Tibial artery (tissue), 4 donors: ENCODE measurements at regions not wholly inside any gene's neighbourhood (a gene's known extent, or its start where the extent isn't known, plus 50 kb on each side); places are given as distances from the start of the nearest gene placed in this dataset.

Source experiments
- DNase-seq, 2 donors: peaks; one replicate each; pipeline ENCODE4 v3.0.0-alpha.2; 2019
- H3K27ac ChIP-seq, 2 donors: fragments of 200-600 bp; sonication (generic) in 1 of 2; 1 replicate in 1 of 2; 2 replicates in 1 of 2; pipeline ENCODE4 v1.5.1; 2018 to 2019; ENCODE audit warnings: mild to moderate bottlenecking in 1 of 2
- H3K27me3 ChIP-seq, 2 donors: fragments of 200-600 bp; sonication (generic) in 1 of 2; one replicate each; pipeline versions ENCODE4 v1.5.1 to v1.6.0; 2016 to 2019
- H3K36me3 ChIP-seq, 3 donors: fragments of 200-600 bp; sonication (generic) in 2 of 3; one replicate each; pipeline ENCODE4 v1.5.1; 2016 to 2019; ENCODE audit warnings: mild to moderate bottlenecking in 2 of 3
- H3K4me1 ChIP-seq, 4 donors: fragments of 200-600 bp; sonication (generic) in 2 of 4; 1 replicate in 3 of 4; 2 replicates in 1 of 4; pipeline ENCODE4 v1.5.1; 2016 to 2019
- H3K4me3 ChIP-seq, 2 donors: fragments of 200-600 bp; sonication (generic) in 1 of 2; 1 replicate in 1 of 2; 2 replicates in 1 of 2; pipeline ENCODE4 v1.5.1; 2018 to 2019; ENCODE audit warnings: mild to moderate bottlenecking in 2 of 2
- H3K9me3 ChIP-seq, 3 donors: fragments of 200-600 bp; sonication (generic) in 1 of 3; one replicate each; pipeline ENCODE4 v1.5.1; 2016 to 2019
- intact Hi-C: fragments of 100-400 bp; cut with DNase I; formaldehyde crosslinking; loops from one replicate; pipeline ENCODE4 v1.15.0; 2023; ENCODE audit warnings: low total_unique reads
- TF ChIP-seq, protein P1 (sequence below), 2 experiments: fragments of 200-600 bp in 1 of 2; fragments of 450-650 bp in 1 of 2; IDR thresholded peaks; one replicate each; pipeline ENCODE4 v1.5.1; 2017 to 2019; ENCODE audit warnings: antibody characterized with exemption in 2 of 2, mild to moderate bottlenecking in 1 of 2, moderate library complexity in 1 of 2

DNA sequence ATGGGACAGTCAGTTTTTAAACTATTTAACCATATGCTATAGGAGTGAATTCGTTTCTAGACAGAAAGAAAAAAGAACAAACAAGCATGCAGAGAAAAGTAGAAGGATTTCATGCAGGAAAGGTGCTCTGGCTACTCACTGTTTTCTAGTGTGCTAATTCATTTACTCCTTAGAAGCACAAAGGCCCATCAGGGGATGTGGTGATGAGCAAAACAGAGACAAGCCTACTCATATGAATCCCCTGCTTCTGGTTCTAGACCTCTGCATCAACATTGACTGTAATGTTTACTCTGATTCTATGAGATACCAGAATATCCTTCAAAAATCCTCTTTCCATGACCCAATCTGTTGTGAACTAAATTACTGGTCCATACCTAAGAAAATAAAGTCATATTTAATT lies 801.9 kb downstream of the PLOD2 start:
- no peaks in the 10 kb centered on the region for H3K4me1 ChIP-seq
- no peak overlapping the region for H3K27ac ChIP-seq
- H3K27me3 ChIP-seq = no peaks in the 10 kb centered on the region
- H3K4me3 ChIP-seq = no peak overlapping the region
- peaks cover 0 to 21% (median 11%) of the 10 kb centered on the region in 3 donors for H3K9me3 ChIP-seq
- TF ChIP-seq, protein P1, sequence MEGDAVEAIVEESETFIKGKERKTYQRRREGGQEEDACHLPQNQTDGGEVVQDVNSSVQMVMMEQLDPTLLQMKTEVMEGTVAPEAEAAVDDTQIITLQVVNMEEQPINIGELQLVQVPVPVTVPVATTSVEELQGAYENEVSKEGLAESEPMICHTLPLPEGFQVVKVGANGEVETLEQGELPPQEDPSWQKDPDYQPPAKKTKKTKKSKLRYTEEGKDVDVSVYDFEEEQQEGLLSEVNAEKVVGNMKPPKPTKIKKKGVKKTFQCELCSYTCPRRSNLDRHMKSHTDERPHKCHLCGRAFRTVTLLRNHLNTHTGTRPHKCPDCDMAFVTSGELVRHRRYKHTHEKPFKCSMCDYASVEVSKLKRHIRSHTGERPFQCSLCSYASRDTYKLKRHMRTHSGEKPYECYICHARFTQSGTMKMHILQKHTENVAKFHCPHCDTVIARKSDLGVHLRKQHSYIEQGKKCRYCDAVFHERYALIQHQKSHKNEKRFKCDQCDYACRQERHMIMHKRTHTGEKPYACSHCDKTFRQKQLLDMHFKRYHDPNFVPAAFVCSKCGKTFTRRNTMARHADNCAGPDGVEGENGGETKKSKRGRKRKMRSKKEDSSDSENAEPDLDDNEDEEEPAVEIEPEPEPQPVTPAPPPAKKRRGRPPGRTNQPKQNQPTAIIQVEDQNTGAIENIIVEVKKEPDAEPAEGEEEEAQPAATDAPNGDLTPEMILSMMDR (IDR thresholded peaks at IDR 0.05) = no peak
- intact Hi-C loops = no loop called here
- no peak for DNase-seq
- H3K36me3 ChIP-seq = no peaks in the 10 kb centered on the region

DNA sequence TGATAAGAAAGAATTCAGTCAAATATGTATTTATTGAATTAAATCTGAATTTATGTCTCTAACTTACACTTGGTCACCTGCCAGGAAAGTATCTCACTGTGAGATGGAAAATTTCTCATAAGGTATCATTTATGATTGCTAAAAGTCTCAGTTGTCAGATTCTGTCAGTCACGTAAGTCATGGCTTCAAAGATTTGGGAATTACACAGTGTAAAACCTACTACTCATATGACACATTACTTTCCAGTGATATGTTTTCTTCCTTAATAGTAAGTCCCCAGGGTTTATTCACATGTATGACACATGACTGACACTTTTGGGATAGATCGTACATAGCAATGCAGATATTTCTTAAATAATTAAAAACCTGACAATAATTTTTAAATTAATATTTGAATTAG lies 792.2 kb downstream of the PLOD2 start:
- H3K9me3 ChIP-seq = no peaks in the 10 kb centered on the region
- no peaks in the 10 kb centered on the region for H3K36me3 ChIP-seq
- intact Hi-C loops = no loop called here
- no peaks in the 10 kb centered on the region for H3K4me1 ChIP-seq
- no peak overlapping the region for H3K27ac ChIP-seq
- DNase-seq = no peak
- H3K27me3 ChIP-seq = no peaks in the 10 kb centered on the region
- H3K4me3 ChIP-seq = no peak overlapping the region
- TF ChIP-seq, protein P1 (IDR thresholded peaks at IDR 0.05) = no peak

DNA sequence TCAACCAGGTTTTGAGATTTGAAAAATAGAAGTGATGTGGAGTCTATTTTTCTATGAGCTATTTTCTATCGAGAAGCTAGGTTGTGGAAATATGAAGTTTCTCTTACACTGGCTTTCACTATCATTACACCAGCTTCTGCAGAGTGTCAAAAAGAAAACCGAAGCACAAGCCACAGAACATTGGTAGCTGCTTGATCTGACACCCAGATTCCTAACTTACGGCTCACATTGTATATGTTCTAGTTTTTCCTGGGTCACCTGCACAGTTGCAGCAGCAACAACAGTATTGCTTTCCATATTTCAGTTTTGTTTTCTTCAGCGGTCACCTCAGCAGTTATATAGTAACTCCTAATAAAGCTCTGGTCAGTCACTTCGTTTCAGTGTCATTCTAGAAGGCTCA lies 790.1 kb downstream of the PLOD2 start:
- no peak overlapping the region for H3K27ac ChIP-seq
- H3K9me3 ChIP-seq = no peaks in the 10 kb centered on the region
- TF ChIP-seq, protein P1 (IDR thresholded peaks at IDR 0.05) = no peak
- H3K36me3 ChIP-seq = no peaks in the 10 kb centered on the region
- intact Hi-C loops = no loop called here
- no peak overlapping the region for H3K4me3 ChIP-seq
- H3K4me1 ChIP-seq = no peaks in the 10 kb centered on the region
- no peaks in the 10 kb centered on the region for H3K27me3 ChIP-seq
- DNase-seq = no peak

DNA sequence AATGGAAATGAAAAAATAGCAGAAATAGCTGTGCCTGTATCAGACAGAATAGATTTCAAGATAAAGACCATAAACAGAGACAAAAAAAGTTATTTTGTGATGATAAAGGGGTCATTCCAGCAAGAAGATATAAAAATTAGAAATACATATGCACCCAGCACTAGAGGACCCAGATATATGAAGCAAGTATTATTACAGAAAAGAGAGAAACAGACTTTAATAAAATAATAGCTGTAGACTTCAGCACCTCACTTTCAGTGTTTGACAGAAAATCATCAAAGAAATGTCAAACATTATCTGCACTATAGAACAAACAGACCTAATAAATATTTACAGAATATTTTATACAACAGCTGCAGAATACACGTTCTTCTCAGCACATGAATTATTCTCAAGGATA lies 783.7 kb downstream of the PLOD2 start:
- Histone ChIP-seq H3K36me3 (no peaks in the 10 kb centered on the region), H3K27me3 (no peaks in the 10 kb centered on the region), H3K4me1 (no peaks in the 10 kb centered on the region), H3K9me3 (no peaks in the 10 kb centered on the region), H3K4me3 (no peak overlapping the region), H3K27ac (no peak overlapping the region)
- intact Hi-C loops = no loop called here
- TF ChIP-seq, protein P1 (IDR thresholded peaks at IDR 0.05) = no peak
- no peak for DNase-seq

DNA sequence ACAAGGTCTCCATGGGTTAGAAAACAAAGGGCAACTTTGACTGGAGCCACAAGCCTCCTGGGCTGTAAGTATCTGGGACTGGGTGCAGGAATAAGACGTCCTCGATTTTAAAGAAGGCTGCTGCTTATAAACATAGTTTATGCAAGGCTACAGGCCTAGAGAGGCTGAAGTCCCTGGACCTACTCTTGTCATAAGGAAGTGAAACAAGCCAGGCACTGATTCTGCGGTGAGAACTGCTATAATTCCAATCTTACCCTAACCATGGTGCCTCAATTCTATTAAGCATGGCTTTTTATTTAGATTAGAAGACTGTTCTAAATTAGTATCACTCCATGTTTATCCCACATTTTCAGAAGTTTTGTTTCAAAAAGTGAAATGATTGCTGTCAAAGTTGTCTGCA lies 777.6 kb downstream of the PLOD2 start:
- Histone ChIP-seq H3K4me1 (no peaks in the 10 kb centered on the region), H3K9me3 (no peaks in the 10 kb centered on the region), H3K27ac (no peak overlapping the region), H3K27me3 (no peaks in the 10 kb centered on the region), H3K36me3 (no peaks in the 10 kb centered on the region), H3K4me3 (no peak overlapping the region)
- DNase-seq = no peak
- intact Hi-C loops = no loop called here
- TF ChIP-seq, protein P1 (IDR thresholded peaks at IDR 0.05) = no peak

DNA sequence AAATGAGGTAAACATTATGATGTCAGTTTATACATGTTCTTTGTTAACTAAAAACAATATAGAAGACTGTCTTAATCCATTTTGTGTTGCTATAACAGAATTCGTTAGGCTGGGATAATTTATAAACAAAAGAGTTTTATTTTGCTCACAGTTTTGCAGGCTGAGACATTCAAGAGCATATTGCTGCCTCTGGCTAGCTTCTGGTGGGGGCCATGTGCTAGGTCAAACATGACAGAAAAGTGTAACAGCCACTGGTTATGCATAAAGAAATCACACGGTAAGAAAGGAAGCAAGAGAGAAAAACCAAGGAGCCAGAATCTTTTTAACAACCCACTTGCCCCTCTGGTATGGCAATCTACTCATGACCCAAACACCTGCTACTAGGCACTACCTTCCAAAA lies 776.7 kb downstream of the PLOD2 start:
- Histone ChIP-seq H3K27me3 (no peaks in the 10 kb centered on the region), H3K9me3 (peaks cover 0 to 4% (median under 1%) of the 10 kb centered on the region in 3 donors), H3K27ac (no peak overlapping the region), H3K4me1 (no peaks in the 10 kb centered on the region), H3K4me3 (no peak overlapping the region), H3K36me3 (no peaks in the 10 kb centered on the region)
- no peak for DNase-seq
- TF ChIP-seq, protein P1 (IDR thresholded peaks at IDR 0.05) = no peak
- intact Hi-C loops = no loop called here
